Epithelial cell of esophagus (primary cell): ENCODE measurements at regions not wholly inside any gene's neighbourhood (a gene's known extent, or its start where the extent isn't known, plus 50 kb on each side); places are given as distances from the start of the nearest gene placed in this dataset.

ENCODE experiments used
- DNase-seq: peaks from one replicate; pipeline ENCODE4 v3.0.0; 2010; ENCODE audit warnings: low read depth
- H3K4me3 ChIP-seq: 2 replicates; pipeline ENCODE4 v1.5.1; 2011; ENCODE audit warnings: mild to moderate bottlenecking, low read length, control low read depth
- CTCF ChIP-seq: IDR thresholded peaks from 2 replicates; pipeline ENCODE4 v1.5.1; 2011; ENCODE audit warnings: low read depth, mild to moderate bottlenecking, low read length, control low read depth, inconsistent platforms; ENCODE audit not compliant: insufficient read depth; ENCODE audit errors: missing control alignments

- no peak for TF ChIP-seq CTCF
- H3K4me3 ChIP-seq, result no peak overlapping the region
- DNase-seq, result no peak
Observed at GRCh38 chr7:136693166-136694119, 175.0 kb upstream of the CHRM2 start.

- no peak for DNase-seq
- TF ChIP-seq CTCF, result no peak
- H3K4me3 ChIP-seq, result no peak overlapping the region
Observed at GRCh38 chr7:136692221-136692620, 176.2 kb upstream of the CHRM2 start.

- no peak for TF ChIP-seq CTCF
- DNase-seq, result no peak
- no peak overlapping the region for H3K4me3 ChIP-seq
Observed at GRCh38 chr7:136688601-136689000, 179.9 kb upstream of the CHRM2 start.

- peak; percentile 55 for TF ChIP-seq CTCF
- peak; percentile 43 for DNase-seq
- no peak overlapping the region for H3K4me3 ChIP-seq
Observed at GRCh38 chr7:136687693-136688322, 180.6 kb upstream of the CHRM2 start.

GRCh38 chr7:136685501-136686173 is 182.8 kb upstream of the CHRM2 start:
- H3K4me3 ChIP-seq, result no peak overlapping the region
- no peak for TF ChIP-seq CTCF
- no peak for DNase-seq

- peak; percentile 85 for DNase-seq
- TF ChIP-seq CTCF, result no peak
- no peak overlapping the region for H3K4me3 ChIP-seq
Observed at GRCh38 chr7:136677471-136678365, 190.7 kb upstream of the CHRM2 start.
